OCI-LY7 (cell line): ENCODE measurements at regions not wholly inside any gene's neighbourhood (a gene's known extent, or its start where the extent isn't known, plus 50 kb on each side); places are given as distances from the start of the nearest gene placed in this dataset.

ENCODE experiments used
- BruUV-seq: library from RNA; stranded (reverse); fragments of 400-500 nt; replicated peaks from 2 replicates; lab custom pipeline; 2021; lab: Mats Ljungman, UMichigan
- CTCF ChIA-PET: fragments of 300-600 bp; sonication (Branson Sonifier 250); formaldehyde crosslinking; loops from one replicate; lab custom pipeline; 2022; ENCODE audit warnings: antibody characterized with exemption; ENCODE audit not compliant: unreplicated experiment; lab: Charles Lee
- POLR2A ChIA-PET: fragments of 300-600 bp; sonication (Branson Sonifier 250); formaldehyde crosslinking; loops from one replicate; lab custom pipeline; 2022; ENCODE audit warnings: antibody characterized with exemption; lab: Charles Lee
- DNase-seq: peaks from one replicate; pipeline ENCODE4 v3.0.0-alpha.2; 2015; ENCODE audit warnings: low spot score
- H2AFZ ChIP-seq: fragments of 200-600 bp; sonication (generic), shearing (Covaris generic); 2 replicates; pipeline ENCODE4 v1.6.1; 2014; ENCODE audit warnings: mild to moderate bottlenecking, antibody characterized with exemption, low read length, moderate library complexity
- H3K27ac ChIP-seq: fragments of 200-600 bp; sonication (generic); 2 replicates; pipeline ENCODE4 v1.5.1; 2014; ENCODE audit warnings: mixed run types, low read depth, mild to moderate bottlenecking, moderate library complexity, low read length, inconsistent platforms; ENCODE audit not compliant: poor library complexity, severe bottlenecking
- H3K36me3 ChIP-seq: fragments of 200-600 bp; sonication (generic); 2 replicates; pipeline ENCODE4 v1.6.1; 2014; ENCODE audit warnings: mild to moderate bottlenecking, antibody characterized with exemption, low read length, moderate library complexity, mixed read lengths; ENCODE audit not compliant: insufficient read depth
- H3K4me1 ChIP-seq: fragments of 200-600 bp; sonication (generic); 2 replicates; pipeline ENCODE4 v1.5.1; 2014; ENCODE audit warnings: mild to moderate bottlenecking, low read length; ENCODE audit not compliant: insufficient read depth, poor library complexity, severe bottlenecking
- H3K4me2 ChIP-seq: fragments of 200-600 bp; sonication (generic); 2 replicates; pipeline ENCODE4 v1.6.1; 2014; ENCODE audit warnings: mild to moderate bottlenecking, low read length
- H3K4me3 ChIP-seq: fragments of 200-600 bp; sonication (generic); 2 replicates; pipeline ENCODE4 v1.5.1; 2014; ENCODE audit warnings: mild to moderate bottlenecking, low read depth, low read length; ENCODE audit not compliant: poor library complexity, severe bottlenecking
- H3K79me2 ChIP-seq: fragments of 200-600 bp; sonication (generic); 2 replicates; pipeline ENCODE4 v1.6.1; 2016; ENCODE audit warnings: low read depth, mild to moderate bottlenecking, low read length, moderate library complexity, mixed read lengths; ENCODE audit not compliant: insufficient read depth
- H3K9me2 ChIP-seq: fragments of 200-600 bp; sonication (generic); 2 replicates; pipeline ENCODE4 v1.6.1; 2016; ENCODE audit warnings: mild to moderate bottlenecking, low read length, mixed read lengths; ENCODE audit not compliant: insufficient read depth
- H3K9me3 ChIP-seq: fragments of 200-600 bp; sonication (generic); 2 replicates; pipeline ENCODE4 v1.6.1; 2014; ENCODE audit warnings: mild to moderate bottlenecking, mixed run types, low read length, mixed read lengths
- H4K20me1 ChIP-seq: fragments of 200-600 bp; sonication (generic); 2 replicates; pipeline ENCODE4 v1.6.1; 2014; ENCODE audit warnings: mild to moderate bottlenecking, antibody characterized with exemption, low read length, moderate library complexity, mixed read lengths; ENCODE audit not compliant: insufficient read depth
- EZH2phosphoT487 ChIP-seq: fragments of 200-600 bp; sonication (generic); IDR thresholded peaks from 2 replicates; pipeline ENCODE4 v1.6.1; 2018; ENCODE audit warnings: low read depth, borderline replicate concordance, mild to moderate bottlenecking, mixed run types, antibody characterized with exemption, low read length, moderate library complexity, mixed read lengths
- intact Hi-C: fragments of 100-400 bp; cut with micrococcal nuclease; formaldehyde crosslinking; loops from one replicate; pipeline ENCODE4 v1.10.0; 2022; ENCODE audit not compliant: unreplicated experiment
- TF ChIP-seq, protein P1 (sequence below): fragments of 200-600 bp; sonication (generic); conservative IDR thresholded peaks from 2 replicates; pipeline ENCODE4 v1.5.1; 2014; ENCODE audit warnings: mild to moderate bottlenecking, antibody characterized with exemption, low read length, moderate library complexity, mixed read lengths

- Histone ChIP-seq H3K4me3 (no peak overlapping the region), H3K36me3 (no peaks in the 10 kb centered on the region), H2AFZ (no peak overlapping the region), H3K27ac (no peak overlapping the region), H3K4me2 (no peak overlapping the region), H3K9me3 (no peaks in the 10 kb centered on the region), H3K9me2 (no peaks in the 10 kb centered on the region), H3K79me2 (no peaks in the 10 kb centered on the region), H3K4me1 (no peaks in the 10 kb centered on the region), H4K20me1 (no peaks in the 10 kb centered on the region)
- POLR2A ChIA-PET, result no interaction called here
- TF ChIP-seq, protein P1, sequence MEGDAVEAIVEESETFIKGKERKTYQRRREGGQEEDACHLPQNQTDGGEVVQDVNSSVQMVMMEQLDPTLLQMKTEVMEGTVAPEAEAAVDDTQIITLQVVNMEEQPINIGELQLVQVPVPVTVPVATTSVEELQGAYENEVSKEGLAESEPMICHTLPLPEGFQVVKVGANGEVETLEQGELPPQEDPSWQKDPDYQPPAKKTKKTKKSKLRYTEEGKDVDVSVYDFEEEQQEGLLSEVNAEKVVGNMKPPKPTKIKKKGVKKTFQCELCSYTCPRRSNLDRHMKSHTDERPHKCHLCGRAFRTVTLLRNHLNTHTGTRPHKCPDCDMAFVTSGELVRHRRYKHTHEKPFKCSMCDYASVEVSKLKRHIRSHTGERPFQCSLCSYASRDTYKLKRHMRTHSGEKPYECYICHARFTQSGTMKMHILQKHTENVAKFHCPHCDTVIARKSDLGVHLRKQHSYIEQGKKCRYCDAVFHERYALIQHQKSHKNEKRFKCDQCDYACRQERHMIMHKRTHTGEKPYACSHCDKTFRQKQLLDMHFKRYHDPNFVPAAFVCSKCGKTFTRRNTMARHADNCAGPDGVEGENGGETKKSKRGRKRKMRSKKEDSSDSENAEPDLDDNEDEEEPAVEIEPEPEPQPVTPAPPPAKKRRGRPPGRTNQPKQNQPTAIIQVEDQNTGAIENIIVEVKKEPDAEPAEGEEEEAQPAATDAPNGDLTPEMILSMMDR, result no peak
- no peak for TF ChIP-seq EZH2phosphoT487
- intact Hi-C loops, result no loop called here
- no peak for DNase-seq
- CTCF ChIA-PET, result no interaction called here
- BruUV-seq, result no TSS peak
Observed at GRCh38 chr2:150640039-150640438, 152.6 kb upstream of the RND3 start.

DNA sequence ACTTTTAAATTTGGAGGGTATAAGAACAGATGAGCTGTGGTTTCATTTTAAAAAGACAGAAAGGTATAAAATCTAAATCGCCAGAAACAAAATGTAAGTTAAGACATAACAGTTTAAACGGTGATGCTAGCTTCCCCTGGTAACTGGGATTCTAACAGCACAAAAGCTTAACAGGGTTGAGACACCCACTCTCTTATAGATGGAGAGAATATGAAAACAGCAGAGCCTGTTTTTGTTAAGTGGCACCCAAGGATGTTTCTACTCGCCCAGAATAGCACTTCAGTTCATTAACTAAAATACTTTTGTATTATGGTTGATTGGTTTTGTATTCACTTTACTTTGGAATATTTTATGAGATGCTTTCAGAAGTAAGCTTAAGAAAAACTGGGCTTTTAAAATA, 151.9 kb upstream of the RND3 start:
- TF ChIP-seq, protein P1, result no peak
- TF ChIP-seq EZH2phosphoT487, result no peak
- Histone ChIP-seq H3K9me3 (no peaks in the 10 kb centered on the region), H3K4me3 (no peak overlapping the region), H3K4me2 (no peak overlapping the region), H3K36me3 (no peaks in the 10 kb centered on the region), H2AFZ (no peak overlapping the region), H3K4me1 (no peaks in the 10 kb centered on the region), H3K9me2 (no peaks in the 10 kb centered on the region), H3K27ac (no peak overlapping the region), H4K20me1 (no peaks in the 10 kb centered on the region), H3K79me2 (no peaks in the 10 kb centered on the region)
- no TSS peak for BruUV-seq
- ChIA-PET POLR2A (no interaction called here), CTCF (no interaction called here)
- intact Hi-C loops, result no loop called here
- no peak for DNase-seq

- H3K9me3 ChIP-seq, result no peaks in the 10 kb centered on the region
- TF ChIP-seq, protein P1, result no peak
- TF ChIP-seq EZH2phosphoT487, result no peak
- H2AFZ ChIP-seq, result no peak overlapping the region
- H3K4me3 ChIP-seq, result no peak overlapping the region
- intact Hi-C loops, result no loop called here
- no peaks in the 10 kb centered on the region for H3K4me1 ChIP-seq
- H3K27ac ChIP-seq, result no peak overlapping the region
- POLR2A ChIA-PET, result interaction anchor here (0.7 kb wide), 1 partner anchor 50 kb away, joined by 3 read pairs; no protein-coding TSS in a partner anchor
- H3K79me2 ChIP-seq, result no peaks in the 10 kb centered on the region
- CTCF ChIA-PET, result interaction anchor here (0.6 kb wide), 1 partner anchor 820 kb away, joined by 3 read pairs; no protein-coding TSS in a partner anchor
- BruUV-seq, result no TSS peak
- no peaks in the 10 kb centered on the region for H3K9me2 ChIP-seq
- H3K4me2 ChIP-seq, result no peak overlapping the region
- no peaks in the 10 kb centered on the region for H3K36me3 ChIP-seq
- no peaks in the 10 kb centered on the region for H4K20me1 ChIP-seq
- no peak for DNase-seq
Observed at GRCh38 chr2:150631236-150631821, 143.9 kb upstream of the RND3 start.
